ENCODE measurements at regions not wholly inside any gene's neighbourhood (a gene's known extent, or its start where the extent isn't known, plus 50 kb on each side); places are given as distances from the start of the nearest gene placed in this dataset.

- no peak for TF ChIP-seq CTCF (IDR thresholded peaks at IDR 0.05)
These were observed 386.6 kb downstream of the PLK2 start for GRCh38 chr5:58073243-58073642.

- TF ChIP-seq CTCF (IDR thresholded peaks at IDR 0.05): no peak
These were observed 387.5 kb downstream of the PLK2 start for GRCh38 chr5:58072300-58072965.

GRCh38 chr5:58071566-58071965, 388.3 kb downstream of the PLK2 start:
- TF ChIP-seq CTCF (IDR thresholded peaks at IDR 0.05): no peak

- no peak for TF ChIP-seq CTCF (IDR thresholded peaks at IDR 0.05)
These were observed 390.0 kb downstream of the PLK2 start for GRCh38 chr5:58069846-58070245.

DNA sequence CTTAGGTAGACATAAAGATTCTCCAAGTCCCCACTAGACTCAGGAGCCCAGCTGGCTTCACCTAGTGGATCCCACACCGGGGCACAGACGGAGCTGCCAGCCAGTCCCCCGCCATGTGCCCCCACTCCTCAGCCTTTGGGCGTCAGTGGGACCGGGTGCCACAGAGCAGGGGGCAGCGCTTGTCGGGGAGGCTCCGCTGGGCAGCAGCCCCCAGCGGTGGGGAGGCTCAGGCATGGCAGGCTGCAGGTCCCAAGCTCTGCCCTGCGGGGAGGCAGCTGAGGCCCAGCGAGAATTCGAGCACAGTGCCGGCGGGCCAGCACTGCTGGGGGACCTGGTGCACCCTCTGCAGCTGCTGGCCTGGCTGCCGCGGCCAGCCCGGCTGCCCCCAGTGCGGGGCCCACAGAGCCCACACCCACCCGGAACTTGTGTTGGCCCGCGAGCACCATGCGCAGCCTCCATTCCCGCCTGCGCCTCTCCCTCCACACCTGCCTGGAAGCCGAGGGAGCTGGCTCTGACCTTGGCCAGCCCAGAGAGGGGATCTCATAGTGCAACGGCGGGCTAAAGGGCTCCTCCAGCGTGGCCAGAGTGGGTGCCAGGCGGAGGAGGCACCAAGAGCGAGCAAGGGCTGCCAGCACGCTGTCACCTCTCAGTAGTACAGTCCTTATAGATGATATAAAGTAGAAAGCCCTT, 390.7 kb downstream of the PLK2 start:
- no peak for TF ChIP-seq CTCF (IDR thresholded peaks at IDR 0.05)

DNA sequence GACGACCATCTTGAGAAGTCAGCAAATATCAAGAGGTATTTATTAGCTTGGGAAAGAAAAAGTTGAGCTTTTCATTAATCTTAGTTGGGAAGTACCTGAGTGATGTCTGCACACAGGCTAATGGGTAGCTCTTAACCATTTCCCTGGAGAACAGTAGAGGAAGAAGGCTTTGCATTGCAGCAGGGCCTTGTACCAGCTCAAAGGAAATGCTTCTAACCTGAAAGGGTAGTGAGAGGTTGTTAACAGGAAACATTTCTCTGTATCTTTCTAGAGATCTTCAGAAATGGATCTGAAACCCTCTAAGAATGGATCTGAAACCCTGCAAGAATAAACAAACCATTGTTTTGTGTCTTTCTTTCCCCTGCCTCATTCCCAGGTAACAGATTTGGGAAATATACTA, 393.3 kb downstream of the PLK2 start:
- TF ChIP-seq CTCF (IDR thresholded peaks at IDR 0.05): no peak

DNA sequence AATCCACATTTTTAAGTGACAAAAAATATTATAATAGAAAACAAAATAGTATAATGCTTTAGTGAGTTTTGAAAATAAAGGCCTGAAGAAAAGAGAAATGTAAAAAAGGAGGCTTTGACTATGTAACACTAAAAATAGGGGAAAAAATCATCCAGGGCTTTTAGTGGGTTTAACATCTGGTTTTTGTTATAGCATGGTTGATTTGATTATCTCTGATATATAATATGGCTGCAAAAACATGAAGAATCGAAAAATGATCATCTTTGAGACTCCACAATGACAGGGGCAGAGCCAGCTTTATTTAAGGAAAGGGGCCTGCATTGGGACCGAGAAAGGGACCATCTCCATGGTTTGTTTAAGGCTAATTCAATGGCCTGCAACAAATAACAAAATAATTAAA, 393.8 kb downstream of the PLK2 start:
- no peak for TF ChIP-seq CTCF (IDR thresholded peaks at IDR 0.05)
